ENCODE measurements at regions not wholly inside any gene's neighbourhood (a gene's known extent, or its start where the extent isn't known, plus 50 kb on each side); places are given as distances from the start of the nearest gene placed in this dataset.

GRCh38 chr5:83406906-83407305 lies 64.6 kb upstream of the VCAN start:
- intact Hi-C loops (cut with micrococcal nuclease) = no loop called here
- in situ Hi-C loops (cut with MboI) = no loop called here
- no peak for DNase-seq (ENCODE audit: extremely low read depth in 1 of 4, low spot score in 3 of 4)
- no peaks in the 10 kb centered on the region for H3K4me1 ChIP-seq (replicated peaks in 1 of 2; ENCODE audit: control insufficient read depth in 2 of 2, insufficient read depth in 2 of 2, low read length in 2 of 2)
- ChIA-PET CTCF (ENCODE audit: low intra/inter-chr PET ratio) (no interaction called here), POLR2A (interaction anchor here (1.0 kb wide), 1 partner anchor 10 kb away, joined by 3 read pairs; no protein-coding TSS in a partner anchor)
- BruUV-seq (replicated peaks) = no TSS peak
- no peak for ATAC-seq
- no peak overlapping the region for H3K9ac ChIP-seq (ENCODE audit: insufficient read depth in 1 of 2, low read depth in 2 of 2, low read length in 2 of 2)
- no peaks in the 10 kb centered on the region for H4K20me1 ChIP-seq (replicated peaks; ENCODE audit: control insufficient read depth, insufficient read depth, low read length)
- H3K4me2 ChIP-seq (ENCODE audit: insufficient read depth, low read length) = no peak overlapping the region
- H3K9me1 ChIP-seq (ENCODE audit: control insufficient read depth, insufficient read depth, low read length) = no peaks in the 10 kb centered on the region
- no peaks in the 10 kb centered on the region for H3K9me3 ChIP-seq (replicated peaks; ENCODE audit: control insufficient read depth, insufficient read depth, low read depth, low read length)
- no peak overlapping the region for H3K4me3 ChIP-seq
- no peak overlapping the region for H3K27ac ChIP-seq (ENCODE audit: extremely low read depth, low read depth, low read length)
- no peaks in the 10 kb centered on the region for H3K79me2 ChIP-seq (ENCODE audit: control insufficient read depth, insufficient read depth, low read length)
- no peak overlapping the region for H2AFZ ChIP-seq (ENCODE audit: low read depth, low read length)
- no peaks in the 10 kb centered on the region for H3K27me3 ChIP-seq (ENCODE audit: control insufficient read depth in 2 of 2, insufficient read depth in 2 of 2, low read length in 2 of 2)
- no peak for FAIRE-seq
- H3K36me3 ChIP-seq (ENCODE audit: control insufficient read depth, insufficient read depth, low read length) = no peaks in the 10 kb centered on the region
- TF ChIP-seq ZNF354B (CRISPR knock-in tag; IDR thresholded peaks at IDR 0.05) (no peak), ZNF140 (CRISPR knock-in tag; IDR thresholded peaks at IDR 0.05) (no peak), DMBX1 (CRISPR knock-in tag; IDR thresholded peaks at IDR 0.05; ENCODE audit: borderline replicate concordance) (no peak), TSHZ1 (CRISPR knock-in tag; IDR thresholded peaks at IDR 0.05) (no peak), ETV1 (tag; conservative IDR thresholded peaks at IDR 0.05; ENCODE audit: low read depth) (no peak), STAG1 (CRISPR knock-in tag; IDR thresholded peaks at IDR 0.05; ENCODE audit: borderline replicate concordance) (no peak), CHD2 (IDR thresholded peaks at IDR 0.05; ENCODE audit: low read depth, low read length) (no peak), REST (IDR thresholded peaks at IDR 0.05; ENCODE audit: borderline replicate concordance) (no peak), REST (CRISPR knock-in tag; IDR thresholded peaks at IDR 0.05; ENCODE audit: low read depth) (no peak), ZNF830 (CRISPR knock-in tag; IDR thresholded peaks at IDR 0.05) (no peak), KDM5B (IDR thresholded peaks at IDR 0.05; ENCODE audit: insufficient replicate concordance, low read depth, low read length) (no peak), ZNF507 (tag; conservative IDR thresholded peaks at IDR 0.05) (no peak), BRD9 (IDR thresholded peaks at IDR 0.05; ENCODE audit: low read depth, partially characterized antibody) (no peak), CREBBP (IDR thresholded peaks at IDR 0.05; ENCODE audit: low read depth, low read length) (no peak)
